Activated CD4-positive, CD25-positive, alpha-beta regulatory T cell (primary cell): ENCODE measurements at regions not wholly inside any gene's neighbourhood (a gene's known extent, or its start where the extent isn't known, plus 50 kb on each side); places are given as distances from the start of the nearest gene placed in this dataset.

ENCODE experiments used
- DNase-seq, 4 experiments: peaks; one replicate each; lab custom pipeline; 2025; lab: John Stamatoyannopoulos, UW

DNA sequence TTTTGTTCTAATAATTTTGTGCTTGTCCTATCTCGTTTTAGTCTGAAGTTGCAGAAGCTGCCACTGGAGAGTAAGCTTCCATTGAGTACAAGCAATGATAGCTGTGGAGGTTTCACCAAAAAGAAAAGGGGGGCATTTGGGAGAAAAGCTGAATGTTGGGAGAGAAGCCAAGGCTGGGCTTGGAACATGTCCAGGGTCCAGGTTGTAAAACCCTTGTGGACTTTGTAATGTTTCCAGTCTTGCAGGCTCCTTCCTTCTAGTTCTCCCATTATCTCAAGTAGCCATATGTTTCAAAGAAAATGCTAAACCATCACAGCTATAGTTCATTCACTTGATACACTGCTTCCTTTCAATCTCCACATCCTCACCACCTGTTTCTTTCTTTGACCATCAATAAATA is 880.2 kb downstream of the NLGN4Y start:
- no peak for DNase-seq

- no peak for DNase-seq
These were observed 890.8 kb downstream of the NLGN4Y start for GRCh38 chrY:15415165-15415564.

DNA sequence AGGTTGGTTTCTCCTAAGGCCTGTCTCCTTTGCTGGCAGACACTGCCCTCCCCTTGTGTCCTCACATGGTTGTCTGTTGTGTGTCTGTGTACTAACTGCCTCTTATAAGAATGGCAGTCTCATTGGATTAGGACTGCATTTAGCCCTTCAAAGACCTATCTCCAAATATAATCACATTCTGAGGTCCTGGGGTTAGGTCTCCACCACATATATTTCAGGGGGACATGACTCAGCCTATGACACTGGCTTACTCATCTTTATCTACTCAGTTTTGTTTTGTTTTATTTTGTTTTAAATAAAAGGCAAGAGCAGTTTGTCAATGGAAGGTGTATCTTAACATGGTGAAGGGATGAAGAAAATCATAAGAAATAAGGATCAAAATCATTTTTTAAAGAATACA is 894.3 kb downstream of the NLGN4Y start:
- no peak for DNase-seq

GRCh38 chrY:15424665-15425132 is 900.4 kb downstream of the NLGN4Y start:
- no peak for DNase-seq

DNA sequence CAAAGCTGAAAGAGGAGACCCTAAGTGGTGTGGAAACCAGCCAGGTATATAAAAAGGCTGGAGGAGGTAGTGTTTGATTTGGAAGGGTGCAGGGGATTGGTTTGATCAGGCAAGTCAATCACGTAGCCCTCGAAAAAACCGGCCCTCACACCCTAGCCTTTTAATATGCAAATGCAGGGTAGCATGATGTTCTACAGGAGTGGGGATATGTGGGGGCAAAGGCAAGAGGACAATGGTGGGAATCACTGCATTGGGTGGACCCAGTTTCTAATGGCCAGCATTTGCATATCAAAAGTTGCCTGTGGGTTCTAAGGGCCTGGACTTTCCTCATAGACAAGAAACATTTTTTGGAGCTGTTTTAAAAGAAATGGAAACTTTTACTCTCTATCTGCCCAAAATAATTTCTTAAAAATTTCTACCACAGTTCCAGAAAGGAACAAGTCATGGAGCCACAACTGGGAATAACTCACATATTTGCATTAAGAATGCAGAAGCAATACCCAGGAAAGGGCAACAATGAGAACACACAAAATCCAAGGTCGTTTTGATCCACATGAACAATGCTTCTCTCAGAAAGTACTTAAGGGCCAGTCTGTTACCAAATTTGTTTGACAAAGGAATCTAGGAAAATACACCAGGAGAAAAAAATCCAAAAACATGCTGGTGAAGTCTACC is 915.8 kb downstream of the NLGN4Y start:
- no peak for DNase-seq

GRCh38 chrY:15440696-15441408 is 916.5 kb downstream of the NLGN4Y start:
- DNase-seq: peak in 1 of 4 experiments; percentile 0

- DNase-seq: no peak
These were observed 917.5 kb downstream of the NLGN4Y start for GRCh38 chrY:15441878-15442277.

- DNase-seq: no peak
These were observed 921.5 kb downstream of the NLGN4Y start for GRCh38 chrY:15445871-15446270.

DNA sequence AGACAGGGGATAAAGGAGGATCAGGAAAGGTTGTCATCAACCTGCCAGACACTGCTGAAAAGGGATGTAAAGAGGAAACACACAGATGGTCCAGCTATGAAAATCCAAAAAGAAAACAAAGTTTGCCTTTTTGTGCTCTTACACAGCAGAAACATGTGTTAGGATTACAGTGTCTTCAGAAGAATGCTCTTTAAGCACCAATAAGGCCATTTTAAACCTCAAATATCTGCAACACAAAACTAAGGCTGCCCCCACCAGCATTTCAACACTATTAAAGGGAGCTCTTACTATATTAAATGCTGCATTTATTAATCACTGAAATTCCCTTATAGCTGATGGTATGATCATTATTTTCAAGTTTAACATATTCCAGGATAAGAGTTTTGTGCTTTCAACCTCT is 922.5 kb downstream of the NLGN4Y start:
- DNase-seq: no peak

DNA sequence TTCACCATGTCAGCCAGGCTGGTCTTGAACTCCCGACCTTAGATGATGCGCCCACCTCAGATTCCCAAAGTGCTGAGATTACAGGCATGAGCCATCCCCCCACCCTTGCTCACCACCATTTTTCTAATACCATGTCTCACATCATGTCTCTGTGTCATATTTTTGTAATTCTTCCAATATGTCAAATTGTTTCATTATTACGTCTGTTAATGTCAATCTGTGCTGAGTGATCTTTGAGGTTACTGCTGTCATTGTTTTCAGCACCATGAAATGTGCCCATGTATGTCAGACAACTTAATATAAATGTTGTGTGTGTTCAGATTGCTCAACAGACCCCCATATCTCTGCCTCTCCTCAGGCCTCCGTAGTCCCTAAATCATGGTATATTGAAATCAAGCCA is 923.6 kb downstream of the NLGN4Y start:
- DNase-seq: no peak

GRCh38 chrY:15455133-15455937 is 931.0 kb downstream of the NLGN4Y start:
- DNase-seq: no peak

- peak; percentile 7 to 49 (median 22) for DNase-seq
These were observed 931.7 kb downstream of the NLGN4Y start for GRCh38 chrY:15455980-15456469.

DNA sequence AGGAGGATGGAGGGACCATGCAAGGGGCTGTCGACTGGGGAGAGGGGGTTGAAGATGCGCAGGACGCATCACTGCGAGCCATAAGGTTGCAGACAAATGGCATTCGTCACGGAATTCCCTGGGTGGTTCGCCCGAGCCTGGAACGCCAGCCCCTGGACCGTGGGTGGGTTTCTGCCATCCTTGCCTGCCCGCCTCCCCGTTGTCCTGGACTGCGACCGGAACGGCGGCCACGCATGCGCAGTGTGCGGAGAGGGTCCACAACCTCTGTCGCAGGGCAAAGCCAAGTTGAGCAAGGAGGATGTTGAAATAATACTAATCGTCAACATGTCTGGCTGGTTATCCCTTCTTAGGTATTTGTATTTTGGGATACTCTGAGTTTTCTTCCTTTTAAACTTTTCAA is 932.2 kb downstream of the NLGN4Y start:
- peak in 2 of 4 experiments; percentile 0 for DNase-seq

DNA sequence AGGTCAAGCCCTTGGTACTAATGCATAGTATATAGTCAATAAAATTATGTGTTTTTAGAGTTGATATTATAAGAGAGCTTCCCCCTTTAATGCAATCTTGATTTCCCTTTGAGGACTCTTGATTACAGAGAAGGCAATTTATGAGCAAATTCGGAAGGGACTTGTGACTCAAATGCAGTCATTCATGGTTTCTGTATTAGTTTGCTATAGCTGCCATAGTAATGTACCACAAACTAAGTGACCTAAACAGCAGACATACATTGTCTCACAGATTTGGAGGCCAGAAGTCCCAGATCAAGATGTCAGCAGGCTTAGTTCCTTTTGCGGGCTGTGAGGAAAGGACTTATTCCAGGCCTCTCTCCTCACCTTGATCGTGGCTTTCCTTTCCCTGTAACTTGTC is 933.4 kb downstream of the NLGN4Y start:
- DNase-seq: no peak

GRCh38 chrY:15458426-15458825 is 934.1 kb downstream of the NLGN4Y start:
- no peak for DNase-seq

- no peak for DNase-seq
These were observed 941.6 kb downstream of the NLGN4Y start for GRCh38 chrY:15465880-15466279.

DNA sequence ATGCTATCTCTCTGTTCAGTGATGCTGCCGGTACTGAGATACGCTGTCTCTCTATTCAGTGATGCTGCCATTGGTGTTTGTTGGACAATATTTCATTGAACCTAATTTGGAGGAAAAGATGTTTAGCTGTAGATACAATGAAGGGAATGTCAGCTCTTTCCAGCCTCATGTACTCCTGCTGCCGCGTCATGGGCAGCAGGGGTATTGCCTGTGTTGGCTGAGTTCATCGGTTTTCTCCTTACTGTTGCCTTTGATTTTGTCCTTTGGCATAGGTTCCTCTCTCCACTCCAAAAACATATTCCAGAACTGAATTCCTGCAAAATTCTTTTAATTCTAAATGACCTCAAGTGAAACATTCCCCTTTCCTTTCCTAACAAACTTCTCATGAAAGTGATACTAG is 942.6 kb downstream of the NLGN4Y start:
- no peak for DNase-seq

DNA sequence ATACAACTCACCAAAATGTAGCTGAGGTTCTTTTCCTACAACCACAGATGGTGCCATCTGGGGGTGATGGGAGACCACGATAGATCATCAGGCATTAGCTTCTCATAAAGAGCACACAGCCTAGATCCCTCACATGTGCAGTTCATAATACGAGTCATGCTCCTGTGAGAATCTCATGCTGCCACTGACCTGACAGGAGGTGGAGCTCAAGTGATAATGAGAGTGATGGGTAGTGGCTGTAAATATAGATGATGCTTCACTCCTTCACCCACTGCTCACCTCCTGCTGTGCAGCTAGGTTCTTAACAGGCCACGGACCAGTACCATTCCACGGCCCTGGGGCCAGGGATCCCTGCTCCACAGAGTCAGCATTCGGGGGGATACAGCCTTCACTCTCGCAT is 943.8 kb downstream of the NLGN4Y start:
- no peak for DNase-seq

GRCh38 chrY:15471371-15471770 is 947.0 kb downstream of the NLGN4Y start:
- no peak for DNase-seq

GRCh38 chrY:15478348-15478963 is 954.1 kb downstream of the NLGN4Y start:
- no peak for DNase-seq

DNA sequence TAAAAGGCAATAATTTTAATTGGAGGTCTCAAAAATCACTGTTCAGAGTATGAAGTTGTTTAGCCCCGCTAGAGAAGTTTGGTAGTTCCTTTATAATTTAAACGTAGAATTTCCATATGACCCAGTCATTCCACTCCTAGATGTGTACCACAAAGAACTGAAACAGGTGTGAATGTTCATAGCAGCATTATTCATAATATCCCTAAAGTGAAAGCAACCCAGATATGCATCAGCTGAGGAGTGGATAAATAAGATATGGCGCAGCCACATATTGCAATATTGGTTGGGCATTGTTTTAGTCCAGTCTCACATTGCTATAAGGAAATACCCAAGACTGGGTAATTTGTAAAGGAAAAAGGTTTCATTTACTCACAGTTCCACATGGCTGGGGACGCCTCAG is 976.2 kb downstream of the NLGN4Y start:
- no peak for DNase-seq

GRCh38 chrY:15501181-15501580 is 976.9 kb downstream of the NLGN4Y start:
- DNase-seq: no peak
